Common myeloid progenitor, CD34-positive (primary cell): ENCODE measurements at regions not wholly inside any gene's neighbourhood (a gene's known extent, or its start where the extent isn't known, plus 50 kb on each side); places are given as distances from the start of the nearest gene placed in this dataset.

Experiments used
- CTCF ChIA-PET: fragments of 350-600 bp; sonication (Branson Sonifier 250); formaldehyde crosslinking; loops from one replicate; lab custom pipeline; 2021; ENCODE audit warnings: antibody characterized with exemption; lab: Charles Lee
- POLR2A ChIA-PET: fragments of 350-600 bp; sonication (Branson Sonifier 250); formaldehyde crosslinking; loops from one replicate; lab custom pipeline; 2021; ENCODE audit warnings: antibody characterized with exemption; lab: Charles Lee
- DNase-seq, 3 donors: peaks; one replicate each; pipeline versions ENCODE4 v3.0.0 to v3.0.0-alpha.2; 2013
- H3K27ac ChIP-seq, 2 experiments: 1 replicate in 1 of 2; 2 replicates in 1 of 2; pipeline ENCODE4 v1.7.0; 2013; ENCODE audit warnings: inconsistent platforms in 2 of 2, low read length in 2 of 2, mild to moderate bottlenecking in 2 of 2, low read depth in 1 of 2, moderate library complexity in 1 of 2; ENCODE audit not compliant: severe bottlenecking in 2 of 2, insufficient read depth in 1 of 2, poor library complexity in 1 of 2
- H3K27me3 ChIP-seq, 5 experiments: replicated peaks in 2 of 5; 1 replicate in 3 of 5; 2 replicates in 2 of 5; pipeline versions ENCODE4 v1.6.1 to v1.7.0; 2013; ENCODE audit warnings: low read length in 4 of 5, mild to moderate bottlenecking in 2 of 5, moderate library complexity in 2 of 5, inconsistent platforms in 1 of 5; ENCODE audit not compliant: insufficient read depth in 5 of 5, control insufficient read depth in 4 of 5
- H3K36me3 ChIP-seq, 4 experiments: 1 replicate in 2 of 4; 2 replicates in 2 of 4; pipeline versions ENCODE4 v1.6.1 to v1.7.0; 2013; ENCODE audit warnings: low read length in 3 of 4, control low read depth in 1 of 4, mild to moderate bottlenecking in 1 of 4; ENCODE audit not compliant: control insufficient read depth in 4 of 4, insufficient read depth in 4 of 4
- H3K4me1 ChIP-seq, 4 experiments: 1 replicate in 3 of 4; 2 replicates in 1 of 4; pipeline versions ENCODE4 v1.6.1 to v1.7.1; 2013; ENCODE audit warnings: low read length in 3 of 4, mild to moderate bottlenecking in 3 of 4, control low read depth in 1 of 4, inconsistent platforms in 1 of 4, moderate library complexity in 1 of 4; ENCODE audit not compliant: control insufficient read depth in 4 of 4, insufficient read depth in 4 of 4; ENCODE audit errors: control extremely low read depth in 1 of 4
- H3K4me3 ChIP-seq, 7 experiments: 1 replicate in 4 of 7; 2 replicates in 3 of 7; pipeline versions ENCODE4 v1.5.1 to v1.7.0; 2013; ENCODE audit warnings: mild to moderate bottlenecking in 7 of 7, low read length in 6 of 7, moderate library complexity in 6 of 7, inconsistent platforms in 2 of 7, low read depth in 2 of 7, control low read depth in 1 of 7; ENCODE audit not compliant: insufficient read depth in 4 of 7, control insufficient read depth in 1 of 7; ENCODE audit errors: extremely low read depth in 1 of 7
- H3K9me3 ChIP-seq, 5 experiments: 1 replicate in 4 of 5; 2 replicates in 1 of 5; pipeline versions ENCODE4 v1.6.1 to v1.7.1; 2013; ENCODE audit warnings: low read length in 4 of 5, mild to moderate bottlenecking in 2 of 5, inconsistent platforms in 1 of 5, low read depth in 1 of 5, moderate library complexity in 1 of 5; ENCODE audit not compliant: control insufficient read depth in 4 of 5, insufficient read depth in 2 of 5; ENCODE audit errors: control extremely low read depth in 1 of 5
- WGBS: methylation state at CpG from one replicate; pipeline ENCODE4 v1.1.5; 2013; ENCODE audit not compliant: insufficient coverage; 5-methylcytosine and 5-hydroxymethylcytosine counted together

DNA sequence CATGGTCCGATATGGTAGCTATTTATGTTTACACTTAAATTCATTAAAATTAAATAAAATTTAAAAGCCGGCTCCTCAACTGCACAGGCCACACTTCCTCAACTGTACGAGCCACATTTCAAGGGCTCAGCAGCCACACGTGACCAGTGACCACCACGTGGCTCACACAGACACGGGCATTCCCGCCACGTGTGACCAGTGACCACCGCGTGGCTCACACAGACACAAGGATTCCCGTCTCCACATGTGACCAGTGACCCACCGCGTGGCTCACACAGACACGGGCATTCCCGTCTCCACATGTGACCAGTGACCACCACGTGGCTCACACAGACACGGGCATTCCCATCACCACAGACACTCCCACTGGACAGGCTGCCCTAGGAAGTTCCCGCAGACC lies 91.3 kb downstream of the PDGFA start:
- Histone ChIP-seq H3K9me3 (no peaks in the 10 kb centered on the region), H3K27ac (no peak overlapping the region), H3K27me3 (peaks cover 0 to 3% (median 0%) of the 10 kb centered on the region in 5 experiments), H3K36me3 (no peaks in the 10 kb centered on the region), H3K4me3 (no peak overlapping the region), H3K4me1 (no peaks in the 10 kb centered on the region)
- CTCF ChIA-PET: interaction anchor here (1.0 kb wide), 1 partner anchor 95 kb away, joined by 3 read pairs; no protein-coding TSS in a partner anchor
- 97% methylated on average over 16 of the region's 18 CpGs for WGBS
- no peak for DNase-seq
- POLR2A ChIA-PET: interaction anchor here (0.6 kb wide), 1 partner anchor 13 kb away, joined by 4 read pairs; no protein-coding TSS in a partner anchor

DNA sequence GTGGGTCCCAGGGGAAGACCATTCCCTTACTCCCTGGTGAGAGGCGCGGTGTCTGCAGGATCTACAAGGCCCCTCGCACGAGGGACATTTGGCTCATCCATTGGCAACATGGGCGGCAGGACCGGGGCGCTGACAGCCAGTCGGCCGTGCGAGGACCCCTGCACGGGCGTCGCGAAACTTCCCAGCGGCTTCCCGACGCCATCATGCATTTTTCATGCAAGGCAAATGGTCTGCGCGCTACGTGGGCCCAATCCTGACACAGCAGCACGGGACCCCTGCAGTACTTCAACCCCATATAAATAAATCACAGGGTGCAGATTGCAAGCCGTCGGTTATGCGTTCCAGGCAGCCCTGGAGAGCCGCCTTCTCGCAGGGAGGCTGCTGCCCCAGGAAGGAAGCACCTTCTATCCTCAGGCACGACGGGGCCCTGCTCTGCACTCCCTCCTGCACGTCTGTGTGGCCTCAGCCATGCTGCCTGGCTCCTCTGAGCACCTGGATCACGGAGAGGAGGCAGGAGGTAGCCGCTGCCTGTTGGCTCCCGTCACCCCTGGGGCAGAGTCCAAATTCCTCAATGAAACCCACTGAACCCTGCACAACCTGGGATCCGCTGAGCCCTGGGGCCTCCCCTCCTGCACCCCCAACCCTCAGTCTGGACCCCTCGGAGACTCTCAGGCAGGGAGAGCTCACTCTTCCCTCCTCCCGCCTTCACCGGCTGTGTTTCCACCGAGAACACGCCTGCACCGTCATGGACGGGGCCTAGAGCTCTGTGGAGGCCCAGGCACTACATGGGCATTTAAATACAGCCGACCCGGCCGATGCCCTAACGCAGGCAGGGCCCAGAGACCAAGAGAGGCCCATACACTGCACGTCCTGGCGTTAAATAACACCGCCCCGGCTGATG lies 90.5 kb downstream of the PDGFA start:
- no peak overlapping the region for H3K27ac ChIP-seq
- peaks cover 0 to 3% (median 0%) of the 10 kb centered on the region in 5 experiments for H3K27me3 ChIP-seq
- H3K9me3 ChIP-seq: no peaks in the 10 kb centered on the region
- no peaks in the 10 kb centered on the region for H3K36me3 ChIP-seq
- no peak overlapping the region for H3K4me3 ChIP-seq
- no peak for DNase-seq
- ChIA-PET POLR2A (interaction anchor here (0.5 kb wide), 1 partner anchor 12 kb away, joined by 3 read pairs; no protein-coding TSS in a partner anchor), CTCF (no interaction called here)
- 96% methylated on average over 48 of the region's 48 CpGs for WGBS
- no peaks in the 10 kb centered on the region for H3K4me1 ChIP-seq

DNA sequence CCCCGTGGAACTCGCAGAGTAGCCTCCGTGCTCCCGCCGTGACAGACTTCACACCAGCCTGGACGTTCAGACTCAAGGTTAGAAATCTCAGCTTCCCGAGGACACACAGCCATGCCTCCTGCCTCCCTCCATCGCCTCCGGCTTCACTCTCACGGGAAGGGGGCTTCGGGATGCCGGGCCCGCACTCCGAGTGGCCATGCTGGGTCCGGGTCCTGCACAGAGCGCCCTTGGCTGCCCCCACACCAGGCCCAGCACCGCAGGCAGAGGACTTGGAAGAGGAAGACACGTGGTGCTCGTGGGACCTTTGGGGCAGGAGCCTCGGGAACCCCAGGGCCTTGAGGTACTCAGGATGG lies 89.8 kb downstream of the PDGFA start:
- Histone ChIP-seq H3K9me3 (no peaks in the 10 kb centered on the region), H3K27me3 (peaks cover 0 to 3% (median 0%) of the 10 kb centered on the region in 5 experiments), H3K36me3 (no peaks in the 10 kb centered on the region), H3K4me1 (peaks cover 0 to under 1% (median 0%) of the 10 kb centered on the region in 4 experiments), H3K4me3 (no peak overlapping the region), H3K27ac (no peak overlapping the region)
- WGBS: 95% methylated on average over 20 of the region's 20 CpGs
- POLR2A ChIA-PET: interaction anchor here (0.5 kb wide), 1 partner anchor 12 kb away, joined by 3 read pairs; no protein-coding TSS in a partner anchor
- CTCF ChIA-PET: no interaction called here
- no peak for DNase-seq

DNA sequence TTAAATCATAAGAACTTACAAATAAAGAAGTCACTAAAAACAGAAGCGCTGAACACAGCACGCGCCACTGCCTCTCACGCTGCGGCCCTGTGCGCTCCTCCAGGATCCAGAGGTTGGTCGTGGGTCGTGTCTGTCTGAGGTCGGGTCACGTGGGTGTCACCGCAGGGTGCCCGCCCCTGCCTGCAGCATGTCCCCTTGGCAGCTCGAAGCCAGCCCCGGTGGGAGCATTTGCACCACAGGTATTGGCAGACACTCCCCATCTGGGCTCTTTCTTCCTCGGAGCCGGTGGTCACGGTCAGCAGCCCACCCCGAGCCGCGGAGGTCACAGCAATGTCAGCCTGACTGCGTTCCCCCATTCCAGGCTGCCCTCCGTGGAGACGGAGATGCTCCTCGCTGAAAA lies 88.6 kb downstream of the PDGFA start:
- no peaks in the 10 kb centered on the region for H3K36me3 ChIP-seq
- H3K4me3 ChIP-seq: no peak overlapping the region
- WGBS: 97% methylated on average over 24 of the region's 24 CpGs
- no peak overlapping the region for H3K27ac ChIP-seq
- CTCF ChIA-PET: interaction anchor here (1.0 kb wide), 1 partner anchor 50 kb away, joined by 3 read pairs; no protein-coding TSS in a partner anchor
- H3K27me3 ChIP-seq: peaks cover 0 to 3% (median 0%) of the 10 kb centered on the region in 5 experiments
- H3K9me3 ChIP-seq: no peaks in the 10 kb centered on the region
- DNase-seq: no peak
- H3K4me1 ChIP-seq: peaks cover 0 to 6% (median 0%) of the 10 kb centered on the region in 4 experiments
- POLR2A ChIA-PET: no interaction called here

DNA sequence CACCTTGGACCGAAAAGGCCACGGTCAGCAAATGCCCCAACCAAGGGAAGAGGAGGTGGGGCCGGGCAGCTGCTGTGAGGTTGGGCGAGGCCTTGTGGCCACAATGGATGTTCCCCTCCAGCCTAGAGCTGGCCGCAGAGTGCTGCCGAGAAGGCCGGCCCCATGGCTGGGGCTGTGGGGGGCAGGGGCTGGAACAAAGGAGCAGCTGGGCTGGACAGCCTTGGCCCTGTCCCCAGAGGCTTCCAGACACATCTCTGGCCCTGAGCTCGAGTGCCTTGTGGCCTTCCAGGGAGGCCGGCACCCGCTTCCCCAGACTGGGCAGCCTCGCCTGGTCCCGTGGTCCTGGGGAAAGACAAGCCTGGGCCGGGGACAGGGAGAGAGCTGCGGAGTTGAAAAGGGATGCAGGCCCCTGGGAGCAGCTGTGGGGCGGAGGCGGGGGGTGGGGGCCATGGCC lies 88.0 kb downstream of the PDGFA start:
- ChIA-PET POLR2A (no interaction called here), CTCF (interaction anchor here (1.0 to 1.3 kb wide), 2 partner anchors 10 to 51 kb away, joined by 3 to 4 read pairs; no protein-coding TSS in a partner anchor)
- peaks cover 0 to 3% (median 0%) of the 10 kb centered on the region in 5 experiments for H3K27me3 ChIP-seq
- no peak overlapping the region for H3K27ac ChIP-seq
- H3K36me3 ChIP-seq: no peaks in the 10 kb centered on the region
- DNase-seq: no peak
- no peak overlapping the region for H3K4me3 ChIP-seq
- 96% methylated on average over 15 of the region's 16 CpGs for WGBS
- no peaks in the 10 kb centered on the region for H3K9me3 ChIP-seq
- peaks cover 0 to 6% (median 0%) of the 10 kb centered on the region in 4 experiments for H3K4me1 ChIP-seq

DNA sequence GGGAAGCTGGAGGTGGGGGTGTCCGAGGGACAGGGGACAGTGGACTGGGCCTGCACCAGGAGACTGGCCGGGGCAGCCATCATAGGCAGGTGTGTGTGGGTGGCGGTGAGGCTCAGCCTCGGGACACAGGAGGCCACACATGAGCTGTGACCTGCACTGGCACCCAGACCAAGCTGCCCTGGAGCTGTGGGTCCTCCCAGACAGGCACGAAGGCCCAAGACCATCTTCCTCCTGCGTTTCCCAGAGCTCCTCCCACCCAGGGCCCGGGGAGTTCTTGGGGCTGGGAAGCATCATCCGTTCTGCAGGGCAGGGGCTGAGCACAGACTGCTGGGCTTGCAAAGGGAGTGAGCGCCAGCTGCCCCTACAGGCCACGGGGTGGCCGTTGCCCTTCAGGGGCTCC lies 87.4 kb downstream of the PDGFA start:
- no peak overlapping the region for H3K27ac ChIP-seq
- DNase-seq: no peak
- WGBS: 82% methylated on average over 8 of the region's 11 CpGs
- H3K36me3 ChIP-seq: no peaks in the 10 kb centered on the region
- H3K9me3 ChIP-seq: no peaks in the 10 kb centered on the region
- H3K4me1 ChIP-seq: peaks cover 0 to 6% (median 0%) of the 10 kb centered on the region in 4 experiments
- H3K4me3 ChIP-seq: no peak overlapping the region
- ChIA-PET CTCF (interaction anchor here (1.3 kb wide), 1 partner anchor 10 kb away, joined by 4 read pairs; no protein-coding TSS in a partner anchor), POLR2A (no interaction called here)
- H3K27me3 ChIP-seq: peaks cover 0 to 3% (median 0%) of the 10 kb centered on the region in 5 experiments

DNA sequence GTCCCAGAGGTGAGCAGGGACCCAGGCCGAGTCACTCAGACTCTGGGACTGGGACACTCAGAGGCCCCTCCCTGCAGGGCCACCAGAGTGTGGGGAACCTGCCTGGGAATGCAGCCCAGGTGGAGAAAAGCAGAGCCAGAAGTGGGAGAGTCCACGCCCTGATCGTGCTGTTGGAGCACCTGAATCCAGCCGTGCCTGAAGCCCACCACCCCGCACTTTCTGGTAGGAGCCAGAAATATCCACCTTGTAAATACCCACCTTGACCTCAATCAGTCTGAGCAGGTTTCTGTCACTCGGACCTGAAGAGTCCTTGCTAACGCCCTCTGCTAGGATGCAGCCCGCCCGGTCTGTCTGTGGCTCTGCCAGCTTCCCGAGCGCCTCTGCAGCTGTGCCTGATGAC lies 86.7 kb downstream of the PDGFA start:
- POLR2A ChIA-PET: no interaction called here
- no peak for DNase-seq
- Histone ChIP-seq H3K4me1 (peaks cover 0 to 6% (median 0%) of the 10 kb centered on the region in 4 experiments), H3K27me3 (peaks cover 0 to 3% (median 0%) of the 10 kb centered on the region in 5 experiments), H3K9me3 (no peaks in the 10 kb centered on the region), H3K27ac (no peak overlapping the region), H3K36me3 (no peaks in the 10 kb centered on the region), H3K4me3 (no peak overlapping the region)
- 83% methylated on average over 10 of the region's 11 CpGs for WGBS
- CTCF ChIA-PET: interaction anchor here (1.3 kb wide), 1 partner anchor 11 kb away, joined by 4 read pairs; no protein-coding TSS in a partner anchor
